ENCODE measurements at regions not wholly inside any gene's neighbourhood (a gene's known extent, or its start where the extent isn't known, plus 50 kb on each side); places are given as distances from the start of the nearest gene placed in this dataset.

- DNase-seq (ENCODE audit: low read depth), result no peak
- H3K4me3 ChIP-seq (ENCODE audit: low read depth, low read length), result no peak overlapping the region
- TF ChIP-seq CTCF (IDR thresholded peaks at IDR 0.05; ENCODE audit: insufficient read depth, low read depth, low read length), result no peak
Measured at GRCh38 chr1:57901208-57901919, 477.5 kb upstream of the DAB1 start.

GRCh38 chr1:57898531-57898930, 474.7 kb upstream of the DAB1 start:
- no peak overlapping the region for H3K4me3 ChIP-seq (ENCODE audit: low read depth, low read length)
- DNase-seq (ENCODE audit: low read depth), result no peak
- TF ChIP-seq CTCF (IDR thresholded peaks at IDR 0.05; ENCODE audit: insufficient read depth, low read depth, low read length), result no peak

- no peak overlapping the region for H3K4me3 ChIP-seq (ENCODE audit: low read depth, low read length)
- DNase-seq (ENCODE audit: low read depth), result no peak
- no peak for TF ChIP-seq CTCF (IDR thresholded peaks at IDR 0.05; ENCODE audit: insufficient read depth, low read depth, low read length)
Measured at GRCh38 chr1:57897581-57897980, 473.7 kb upstream of the DAB1 start.

- TF ChIP-seq CTCF (IDR thresholded peaks at IDR 0.05; ENCODE audit: insufficient read depth, low read depth, low read length), result no peak
- H3K4me3 ChIP-seq (ENCODE audit: low read depth, low read length), result no peak overlapping the region
- no peak for DNase-seq (ENCODE audit: low read depth)
Measured at GRCh38 chr1:57894315-57894714, 470.5 kb upstream of the DAB1 start.

- no peak for DNase-seq (ENCODE audit: low read depth)
- no peak for TF ChIP-seq CTCF (IDR thresholded peaks at IDR 0.05; ENCODE audit: insufficient read depth, low read depth, low read length)
Measured at GRCh38 chr1:57889676-57890320, 465.9 kb upstream of the DAB1 start.

GRCh38 chr1:57887964-57888491, 464.2 kb upstream of the DAB1 start:
- no peak for DNase-seq (ENCODE audit: low read depth)
- H3K4me3 ChIP-seq (ENCODE audit: low read depth, low read length), result no peak overlapping the region
- no peak for TF ChIP-seq CTCF (IDR thresholded peaks at IDR 0.05; ENCODE audit: insufficient read depth, low read depth, low read length)

More at GRCh38 chr1:57889676-57890320, 465.9 kb upstream of the DAB1 start:
- H3K4me3 ChIP-seq (ENCODE audit: low read depth, low read length), result no peak overlapping the region

Data from fibroblast of villous mesenchyme (primary cell).